HCT116 (cell line): ENCODE measurements at regions not wholly inside any gene's neighbourhood (a gene's known extent, or its start where the extent isn't known, plus 50 kb on each side); places are given as distances from the start of the nearest gene placed in this dataset.

Experiments
- ATAC-seq: fragments of 200-7000 bp; cut with Tn5 transposase; 2 replicates; pipeline ENCODE4 v1.9.1; 2020; ENCODE audit warnings: mild to moderate bottlenecking, moderate library complexity
- BruUV-seq: library from RNA; stranded (reverse); fragments of 400-500 nt; replicated peaks from 2 replicates; lab custom pipeline; 2021; lab: Mats Ljungman, UMichigan
- CTCF ChIA-PET: fragments of 300-600 bp; sonication (Branson Sonifier 250); formaldehyde crosslinking; loops from one replicate; lab custom pipeline; 2021; ENCODE audit warnings: antibody characterized with exemption; lab: Charles Lee
- POLR2A ChIA-PET: fragments of 300-600, 350-600 bp; sonication (Branson Sonifier 250); formaldehyde crosslinking; loops from one replicate; lab custom pipeline; 2021; ENCODE audit warnings: antibody characterized with exemption; lab: Charles Lee
- RAD21 ChIA-PET, 2 experiments: fragments of 300-600 bp; sonication (Branson Sonifier 250); formaldehyde crosslinking; loops; one replicate each; lab custom pipeline; 2023; ENCODE audit warnings: low total read pairs in 2 of 2; ENCODE audit not compliant: uncharacterized antibody in 2 of 2, unreplicated experiment in 2 of 2, low non-redundant PET in 1 of 2; lab: Charles Lee
- DNase-seq: peaks from one replicate; pipeline ENCODE4 v3.0.0-alpha.2; 2010; ENCODE audit warnings: low read depth, low spot score
- H2AFZ ChIP-seq: fragments of 200-600 bp; shearing (Covaris generic), sonication (generic); 2 replicates; pipeline ENCODE4 v1.6.1; 2017; ENCODE audit warnings: low read depth, mixed run types, mixed read lengths, antibody characterized with exemption, low read length; ENCODE audit not compliant: poor library complexity, severe bottlenecking
- H3K27ac ChIP-seq: 2 replicates; pipeline ENCODE4 v1.5.1; 2012; ENCODE audit warnings: low read depth, low read length
- H3K27me3 ChIP-seq: fragments of 200-600 bp; sonication (generic); 2 replicates; pipeline ENCODE4 v1.6.1; 2016; ENCODE audit warnings: mixed run types, low read length, mixed read lengths; ENCODE audit not compliant: insufficient read depth
- H3K36me3 ChIP-seq, 2 experiments: fragments of 200-500 bp in 1 of 2; fragments of 200-600 bp in 1 of 2; sonication (Bioruptor generic) in 1 of 2; sonication (generic) in 1 of 2; 2 replicates each; pipeline versions ENCODE4 v1.5.1 to v1.6.1; 2014 to 2016; ENCODE audit warnings: low read length in 2 of 2, inconsistent platforms in 1 of 2, mixed read lengths in 1 of 2, mixed run types in 1 of 2; ENCODE audit not compliant: insufficient read depth in 2 of 2, control insufficient read depth in 1 of 2
- H3K4me1 ChIP-seq, 2 experiments: fragments of 200-600 bp in 1 of 2; sonication (generic) in 1 of 2; 2 replicates each; pipeline versions ENCODE4 v1.5.1 to v1.6.1; 2012 to 2017; ENCODE audit warnings: low read length in 2 of 2, inconsistent platforms in 1 of 2, mild to moderate bottlenecking in 1 of 2, mixed read lengths in 1 of 2, mixed run types in 1 of 2, moderate library complexity in 1 of 2; ENCODE audit not compliant: insufficient read depth in 2 of 2, control insufficient read depth in 1 of 2
- H3K4me2 ChIP-seq: fragments of 200-600 bp; sonication (generic); 2 replicates; pipeline ENCODE4 v1.6.1; 2017; ENCODE audit warnings: mixed run types, low read length, mixed read lengths
- H3K4me3 ChIP-seq, 2 experiments: fragments of 200-600 bp in 1 of 2; sonication (generic) in 1 of 2; replicated peaks in 1 of 2; 2 replicates each; pipeline ENCODE4 v1.5.1; 2011 to 2016; ENCODE audit warnings: low read length in 2 of 2, control low read depth in 1 of 2, low read depth in 1 of 2, mild to moderate bottlenecking in 1 of 2, mixed read lengths in 1 of 2, mixed run types in 1 of 2
- H3K79me2 ChIP-seq: fragments of 200-600 bp; sonication (generic); 2 replicates; pipeline ENCODE4 v1.6.1; 2017; ENCODE audit warnings: mild to moderate bottlenecking, mixed run types, low read length, moderate library complexity, mixed read lengths; ENCODE audit not compliant: insufficient read depth
- H3K9ac ChIP-seq: fragments of 200-600 bp; sonication (generic); 2 replicates; pipeline ENCODE4 v1.6.1; 2016; ENCODE audit warnings: low read length, mixed read lengths
- H3K9me2 ChIP-seq: fragments of 200-600 bp; sonication (generic), shearing (Covaris generic); 2 replicates; pipeline ENCODE4 v1.6.1; 2017; ENCODE audit warnings: mixed run types, mild to moderate bottlenecking, moderate library complexity; ENCODE audit not compliant: insufficient read depth
- H3K9me3 ChIP-seq, 2 experiments: fragments of 200-500 bp in 1 of 2; fragments of 200-600 bp in 1 of 2; sonication (Bioruptor generic) in 1 of 2; sonication (generic) in 1 of 2; 2 replicates each; pipeline ENCODE4 v1.6.1; 2014 to 2017; ENCODE audit warnings: low read length in 2 of 2, mixed read lengths in 2 of 2, inconsistent platforms in 1 of 2, low read depth in 1 of 2, mild to moderate bottlenecking in 1 of 2, mixed run types in 1 of 2, moderate library complexity in 1 of 2; ENCODE audit not compliant: control insufficient read depth in 1 of 2, insufficient read depth in 1 of 2
- H4K20me1 ChIP-seq: fragments of 200-600 bp; sonication (generic), shearing (Covaris generic); 2 replicates; pipeline ENCODE4 v1.6.1; 2017; ENCODE audit warnings: mixed run types, mild to moderate bottlenecking, moderate library complexity; ENCODE audit not compliant: insufficient read depth
- ATF3 ChIP-seq: IDR thresholded peaks from 2 replicates; pipeline ENCODE4 v1.6.1; 2012
- CBX3 ChIP-seq: IDR thresholded peaks from 2 replicates; pipeline ENCODE4 v1.6.1; 2012; ENCODE audit warnings: low read depth
- CEBPB ChIP-seq: IDR thresholded peaks from 2 replicates; pipeline ENCODE4 v1.6.1; 2012; ENCODE audit warnings: low read depth
- CTCF ChIP-seq, 3 experiments: fragments of 200-600 bp in 1 of 3; sonication (generic) in 1 of 3; IDR thresholded peaks in 2 of 3; conservative IDR thresholded peaks in 1 of 3; 2 replicates each; pipeline ENCODE4 v1.5.1; 2012 to 2017; ENCODE audit warnings: low read depth in 2 of 3, low read length in 2 of 3, antibody characterized with exemption in 1 of 3, borderline replicate concordance in 1 of 3, control low read depth in 1 of 3, mild to moderate bottlenecking in 1 of 3, mixed read lengths in 1 of 3, mixed run types in 1 of 3, moderate library complexity in 1 of 3; ENCODE audit not compliant: insufficient read depth in 1 of 3
- ELF1 ChIP-seq: IDR thresholded peaks from 2 replicates; pipeline ENCODE4 v1.6.1; 2012; ENCODE audit warnings: low read depth, borderline replicate concordance
- EZH2 ChIP-seq: fragments of 200-600 bp; sonication (generic); IDR thresholded peaks from 2 replicates; pipeline ENCODE4 v1.6.1; 2017; ENCODE audit warnings: antibody characterized with exemption, mixed run types
- EZH2phosphoT487 ChIP-seq: fragments of 200-600 bp; IDR thresholded peaks from 2 replicates; pipeline ENCODE4 v1.6.1; 2018; ENCODE audit warnings: antibody characterized with exemption, borderline replicate concordance
- FOSL1 ChIP-seq: IDR thresholded peaks from 2 replicates; pipeline ENCODE4 v1.6.1; 2012; ENCODE audit warnings: low read depth
- POLR2A ChIP-seq: IDR thresholded peaks from 2 replicates; pipeline ENCODE4 v1.7.0; 2011; ENCODE audit warnings: borderline replicate concordance; ENCODE audit not compliant: insufficient read depth, insufficient read length; ENCODE audit errors: extremely low read depth
- RAD21 ChIP-seq: IDR thresholded peaks from 2 replicates; pipeline ENCODE4 v1.6.1; 2012; ENCODE audit warnings: low read depth, mild to moderate bottlenecking
- SP1 ChIP-seq: IDR thresholded peaks from 2 replicates; pipeline ENCODE4 v1.6.1; 2012; ENCODE audit warnings: low read depth
- SRF ChIP-seq: IDR thresholded peaks from 2 replicates; pipeline ENCODE4 v1.6.1; 2012; ENCODE audit warnings: low read depth
- TCF7L2 ChIP-seq: IDR thresholded peaks from 2 replicates; pipeline ENCODE4 v1.7.0; 2011; ENCODE audit warnings: borderline replicate concordance, inconsistent platforms; ENCODE audit not compliant: insufficient read depth, insufficient read length; ENCODE audit errors: extremely low read depth
- ZBTB33 ChIP-seq: IDR thresholded peaks from 2 replicates; pipeline ENCODE4 v1.6.1; 2011; ENCODE audit warnings: mild to moderate bottlenecking, low read length, moderate library complexity; ENCODE audit not compliant: insufficient replicate concordance; ENCODE audit errors: extremely low read depth
- ZFX ChIP-seq: fragments of 450-650 bp; IDR thresholded peaks from 2 replicates; pipeline ENCODE4 v1.6.1; 2017
- ZNF274 ChIP-seq: fragments of 200-500 bp; sonication (Bioruptor generic); IDR thresholded peaks from 2 replicates; pipeline ENCODE4 v1.6.1; 2014; ENCODE audit warnings: mild to moderate bottlenecking, low read depth, low read length, inconsistent platforms
- intact Hi-C: fragments of 100-400 bp; cut with micrococcal nuclease; formaldehyde crosslinking; loops from 2 replicates; pipeline ENCODE4 v1.10.0; 2022

GRCh38 chr2:240201866-240202265 lies 61.4 kb upstream of the OTOS start:
- no peak overlapping the region for H3K4me3 ChIP-seq
- no peaks in the 10 kb centered on the region for H3K79me2 ChIP-seq
- ChIA-PET CTCF (no interaction called here), POLR2A (no interaction called here), RAD21 (no interaction called here)
- TF ChIP-seq EZH2 = no peak
- TF ChIP-seq EZH2phosphoT487 = no peak
- TF ChIP-seq CTCF (IDR thresholded peaks at IDR 0.05 in 2 of 3, conservative IDR thresholded peaks at IDR 0.05 in 1 of 3; ENCODE audit: borderline replicate concordance in 1 of 3, insufficient read depth in 1 of 3, low read depth in 2 of 3, low read length in 2 of 3) = no peak
- TF ChIP-seq SP1 = no peak
- TF ChIP-seq SRF = no peak
- TF ChIP-seq ZBTB33 = no peak
- no peak for TF ChIP-seq CBX3
- no peak for TF ChIP-seq RAD21
- no peak for TF ChIP-seq ZFX
- no peak for TF ChIP-seq ELF1
- TF ChIP-seq POLR2A = no peak
- no peak for TF ChIP-seq ATF3
- TF ChIP-seq CEBPB = no peak
- no peak for TF ChIP-seq FOSL1
- TF ChIP-seq ZNF274 = no peak
- TF ChIP-seq TCF7L2 = no peak
- no peaks in the 10 kb centered on the region for H3K9me3 ChIP-seq
- H3K27me3 ChIP-seq = no peaks in the 10 kb centered on the region; the same call in 1 of the 2 replicates
- no peaks in the 10 kb centered on the region for H3K9me2 ChIP-seq
- peaks cover 0 to 9% of the 10 kb centered on the region in 2 experiments; a peak in 1 of 4 replicates for H3K4me1 ChIP-seq
- H3K4me2 ChIP-seq = no peak overlapping the region
- intact Hi-C loops = no loop called here
- H2AFZ ChIP-seq = no peak overlapping the region
- no peak overlapping the region for H3K27ac ChIP-seq
- no peak overlapping the region for H3K9ac ChIP-seq
- H3K36me3 ChIP-seq = no peaks in the 10 kb centered on the region
- no TSS peak for BruUV-seq
- no peaks in the 10 kb centered on the region for H4K20me1 ChIP-seq
- no peak for DNase-seq
- no peak for ATAC-seq
